Stomach smooth muscle (tissue), 2 donors: ENCODE measurements at regions not wholly inside any gene's neighbourhood (a gene's known extent, or its start where the extent isn't known, plus 50 kb on each side); places are given as distances from the start of the nearest gene placed in this dataset.

Experiments used
- H3K27ac ChIP-seq: one replicate; pipeline ENCODE4 v1.7.0; 2013; ENCODE audit warnings: mild to moderate bottlenecking, low read length, inconsistent platforms
- H3K27me3 ChIP-seq, 2 donors: one replicate each; pipeline ENCODE4 v1.7.0; 2013; ENCODE audit warnings: low read length in 2 of 2; ENCODE audit not compliant: insufficient read depth in 2 of 2, control insufficient read depth in 1 of 2
- H3K36me3 ChIP-seq, 2 donors: one replicate each; pipeline ENCODE4 v1.7.0; 2013; ENCODE audit warnings: low read length in 2 of 2; ENCODE audit not compliant: control insufficient read depth in 2 of 2, insufficient read depth in 2 of 2
- H3K4me1 ChIP-seq: one replicate; pipeline ENCODE4 v1.7.0; 2013; ENCODE audit warnings: low read length; ENCODE audit not compliant: control insufficient read depth, insufficient read depth
- H3K4me3 ChIP-seq, 2 donors: one replicate each; pipeline ENCODE4 v1.7.0; 2013; ENCODE audit warnings: low read length in 2 of 2
- H3K9ac ChIP-seq, 2 donors: one replicate each; pipeline ENCODE4 v1.7.0; 2013; ENCODE audit warnings: low read length in 2 of 2, mild to moderate bottlenecking in 1 of 2
- H3K9me3 ChIP-seq, 2 donors: one replicate each; pipeline ENCODE4 v1.7.0; 2013; ENCODE audit warnings: low read length in 2 of 2; ENCODE audit not compliant: control insufficient read depth in 2 of 2
- donor health status: healthy.
- donor health status: Pancreatic carcinoma.

DNA sequence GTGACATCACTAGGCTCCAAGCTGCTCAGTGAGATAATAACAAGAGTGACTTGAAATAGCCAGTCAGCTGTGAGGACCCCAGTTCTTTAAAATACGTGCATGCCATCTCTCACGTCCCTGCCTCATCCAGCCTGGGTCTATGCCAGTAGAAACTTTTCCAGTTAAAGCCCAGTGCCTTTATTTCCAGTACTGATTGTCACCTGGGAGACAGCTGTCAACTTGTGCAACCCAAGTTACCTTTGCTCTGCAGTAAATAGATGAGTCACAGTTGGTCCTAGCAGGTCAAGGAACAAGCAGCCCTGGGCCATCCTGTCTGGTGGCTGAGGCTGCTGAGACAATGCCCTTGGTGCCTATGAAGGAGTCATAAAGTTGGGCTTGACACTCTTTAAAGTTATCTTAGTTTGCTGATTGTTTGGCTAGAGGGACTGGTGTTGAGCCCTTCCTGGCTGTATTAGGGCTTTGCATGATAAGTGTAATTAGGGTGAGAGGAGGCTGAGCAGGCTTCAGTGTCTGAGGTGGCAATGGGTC lies 228.7 kb downstream of the LACC1 start:
- H3K9ac ChIP-seq = no peak overlapping the region
- H3K4me3 ChIP-seq = no peak overlapping the region
- peaks cover 18% of the 10 kb centered on the region for H3K4me1 ChIP-seq
- H3K27me3 ChIP-seq = no peaks in the 10 kb centered on the region
- H3K27ac ChIP-seq = no peak overlapping the region
- no peaks in the 10 kb centered on the region for H3K9me3 ChIP-seq
- no peaks in the 10 kb centered on the region for H3K36me3 ChIP-seq

DNA sequence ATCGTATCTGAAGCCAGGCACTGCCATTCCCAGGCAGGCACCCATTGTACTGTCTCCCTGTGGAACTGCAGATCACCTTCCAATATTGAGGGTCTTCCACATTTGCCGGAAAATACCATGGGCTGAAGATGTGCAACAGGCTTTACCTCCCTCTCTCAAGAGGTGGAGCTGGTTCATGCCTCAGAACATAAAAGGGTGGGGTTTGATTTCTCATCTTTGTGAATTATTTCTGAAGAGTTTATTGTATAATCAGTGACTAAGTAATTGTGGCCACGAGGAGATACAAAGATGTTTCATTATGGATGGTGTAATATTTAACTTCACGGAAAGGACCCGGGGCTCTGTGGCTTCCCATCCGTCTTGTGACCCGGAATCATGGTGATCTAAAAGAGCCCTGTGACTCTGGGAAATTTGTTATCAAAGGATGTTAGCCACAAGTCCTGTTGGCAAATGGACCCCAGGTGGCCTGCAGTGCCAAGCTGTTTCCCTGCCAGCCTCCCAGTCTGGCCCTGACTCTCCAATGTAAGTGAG lies 230.5 kb downstream of the LACC1 start:
- no peak overlapping the region for H3K9ac ChIP-seq
- no peaks in the 10 kb centered on the region for H3K27me3 ChIP-seq
- H3K9me3 ChIP-seq = no peaks in the 10 kb centered on the region
- no peaks in the 10 kb centered on the region for H3K36me3 ChIP-seq
- no peak overlapping the region for H3K27ac ChIP-seq
- H3K4me1 ChIP-seq = peaks cover 14% of the 10 kb centered on the region
- no peak overlapping the region for H3K4me3 ChIP-seq

DNA sequence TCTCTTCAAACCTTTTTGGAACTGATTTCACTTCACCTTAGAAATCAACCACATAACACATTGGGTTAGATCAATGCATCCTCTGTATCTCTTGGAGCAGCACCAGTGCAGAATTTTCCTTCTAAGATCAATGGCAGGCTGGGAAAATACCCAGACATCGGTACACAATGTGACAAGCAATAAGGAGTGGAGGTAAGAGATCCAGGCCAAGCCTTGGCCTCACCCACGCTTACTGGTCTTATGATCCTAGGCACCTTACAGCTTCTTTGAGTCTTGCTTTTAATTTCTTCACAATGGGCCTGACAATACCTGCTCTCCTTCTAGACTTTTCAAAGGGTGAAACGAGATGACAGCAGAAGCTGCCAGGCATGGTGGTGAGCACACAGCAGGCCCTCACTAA lies 232.0 kb downstream of the LACC1 start:
- Histone ChIP-seq H3K27ac (no peak overlapping the region), H3K4me3 (no peak overlapping the region), H3K36me3 (no peaks in the 10 kb centered on the region), H3K9ac (no peak overlapping the region), H3K9me3 (no peaks in the 10 kb centered on the region), H3K27me3 (no peaks in the 10 kb centered on the region), H3K4me1 (peaks cover 7% of the 10 kb centered on the region)

DNA sequence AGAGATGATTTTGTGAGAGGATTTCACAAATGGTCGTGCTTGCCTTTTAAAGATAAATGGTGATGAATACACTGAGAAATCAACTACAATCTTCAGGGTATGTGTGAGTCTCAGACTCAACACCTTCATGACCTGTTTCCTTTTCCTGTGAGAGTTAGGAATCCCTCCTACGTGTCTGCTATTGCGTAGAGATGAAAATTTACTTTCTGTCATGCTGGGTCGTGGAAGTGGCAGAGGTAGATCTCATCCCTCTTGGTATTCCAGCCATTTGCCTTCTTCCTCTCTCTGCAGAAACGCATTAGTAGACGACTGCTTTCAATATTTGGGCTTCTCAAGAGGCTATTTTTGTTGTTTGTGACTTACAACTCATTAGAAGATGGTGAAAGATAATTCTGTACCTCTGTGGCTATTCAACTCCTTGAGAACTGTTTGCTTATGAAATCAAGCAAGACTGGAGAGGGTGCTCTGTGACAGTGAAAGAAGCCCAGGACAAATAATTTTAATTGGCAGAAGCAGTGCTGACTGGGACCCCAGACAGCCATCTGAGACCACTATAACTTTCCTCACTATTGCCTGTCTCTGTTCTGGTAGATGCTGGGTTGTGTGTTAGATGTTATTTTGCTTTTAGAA lies 233.1 kb downstream of the LACC1 start:
- no peak overlapping the region for H3K9ac ChIP-seq
- H3K36me3 ChIP-seq = no peaks in the 10 kb centered on the region
- no peak overlapping the region for H3K27ac ChIP-seq
- no peaks in the 10 kb centered on the region for H3K27me3 ChIP-seq
- H3K4me1 ChIP-seq = peaks cover 5% of the 10 kb centered on the region
- H3K9me3 ChIP-seq = no peaks in the 10 kb centered on the region
- no peak overlapping the region for H3K4me3 ChIP-seq

DNA sequence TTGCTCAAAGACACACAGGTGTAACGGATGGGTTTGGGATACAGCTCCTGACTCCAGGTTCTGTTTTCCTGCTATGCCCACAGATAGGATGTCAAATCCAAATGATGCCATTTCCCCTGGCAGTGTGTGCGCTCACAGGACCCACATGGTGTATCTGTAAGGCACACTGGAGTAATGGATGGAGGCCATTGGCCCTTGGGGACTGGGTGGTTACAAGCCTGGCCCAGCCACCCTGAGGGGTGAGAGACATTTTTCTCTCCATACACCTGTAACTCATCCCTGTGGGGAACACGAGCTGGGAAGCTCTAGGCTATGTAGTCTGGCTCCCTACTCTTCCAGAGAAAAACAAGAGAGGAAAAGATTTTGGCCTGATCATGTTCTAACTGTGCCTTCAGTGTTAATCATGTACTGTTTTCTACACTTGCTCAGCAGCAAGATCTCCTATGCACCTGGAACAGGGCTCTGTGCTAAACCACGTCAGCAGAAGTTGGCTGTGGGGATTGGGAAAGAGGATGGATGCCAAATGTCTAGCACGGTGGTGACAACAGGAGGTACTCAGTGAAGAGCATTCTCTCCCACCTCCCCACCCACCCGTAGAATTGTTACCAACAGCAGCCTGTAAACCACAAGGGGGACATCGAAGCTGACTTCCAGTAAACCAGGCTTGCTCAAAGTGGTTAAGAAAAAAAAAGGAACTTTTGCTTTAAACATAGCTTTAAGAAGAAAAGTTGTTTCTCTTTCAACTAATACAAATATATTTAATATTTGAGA lies 237.0 kb downstream of the LACC1 start:
- Histone ChIP-seq H3K36me3 (no peaks in the 10 kb centered on the region), H3K9ac (no peak overlapping the region), H3K9me3 (no peaks in the 10 kb centered on the region), H3K27ac (no peak overlapping the region), H3K4me3 (no peak overlapping the region), H3K4me1 (peaks cover 5% of the 10 kb centered on the region), H3K27me3 (no peaks in the 10 kb centered on the region)

DNA sequence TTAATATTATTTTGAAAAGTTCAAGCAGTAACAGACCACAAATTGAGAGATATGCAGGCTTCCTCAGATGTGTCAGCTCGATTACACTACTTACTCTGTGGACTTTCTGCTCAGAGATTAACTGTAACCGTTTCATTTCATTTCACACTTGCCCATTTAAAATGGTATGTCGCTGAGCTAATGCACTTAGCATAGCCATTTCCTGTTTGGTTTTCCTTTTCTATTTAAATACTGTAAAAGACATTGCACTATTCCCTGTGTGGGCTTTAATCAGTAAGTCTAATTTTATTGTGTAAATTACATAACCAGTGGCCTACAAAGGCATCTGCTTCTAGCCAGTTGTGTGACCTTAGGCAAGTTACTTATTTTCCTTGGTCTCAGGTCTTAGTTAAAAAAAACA lies 237.6 kb downstream of the LACC1 start:
- Histone ChIP-seq H3K9me3 (no peaks in the 10 kb centered on the region), H3K4me3 (no peak overlapping the region), H3K27me3 (no peaks in the 10 kb centered on the region), H3K9ac (no peak overlapping the region), H3K36me3 (no peaks in the 10 kb centered on the region), H3K27ac (no peak overlapping the region), H3K4me1 (peaks cover 5% of the 10 kb centered on the region)

DNA sequence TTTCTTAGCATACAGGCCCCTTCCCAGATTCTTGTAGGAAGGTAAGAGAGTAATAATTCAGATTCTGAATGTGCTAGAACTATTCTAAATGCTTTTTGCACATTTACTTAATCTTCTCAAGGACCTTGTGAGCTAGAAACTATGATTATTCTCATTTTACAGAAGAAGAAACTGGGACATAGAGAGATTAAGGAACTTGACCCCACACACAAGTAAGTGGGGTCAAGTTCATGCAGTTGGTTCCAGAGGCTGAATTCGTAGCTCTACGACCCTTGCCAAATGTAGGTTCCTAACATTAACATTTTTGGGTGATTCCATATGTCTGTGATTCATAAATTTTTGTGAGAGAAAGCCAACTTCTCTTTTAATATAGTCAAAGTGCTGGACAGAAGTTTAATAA lies 238.1 kb downstream of the LACC1 start:
- Histone ChIP-seq H3K9ac (no peak overlapping the region), H3K4me3 (no peak overlapping the region), H3K9me3 (no peaks in the 10 kb centered on the region), H3K4me1 (peaks cover 5% of the 10 kb centered on the region), H3K36me3 (no peaks in the 10 kb centered on the region), H3K27ac (no peak overlapping the region), H3K27me3 (no peaks in the 10 kb centered on the region)

DNA sequence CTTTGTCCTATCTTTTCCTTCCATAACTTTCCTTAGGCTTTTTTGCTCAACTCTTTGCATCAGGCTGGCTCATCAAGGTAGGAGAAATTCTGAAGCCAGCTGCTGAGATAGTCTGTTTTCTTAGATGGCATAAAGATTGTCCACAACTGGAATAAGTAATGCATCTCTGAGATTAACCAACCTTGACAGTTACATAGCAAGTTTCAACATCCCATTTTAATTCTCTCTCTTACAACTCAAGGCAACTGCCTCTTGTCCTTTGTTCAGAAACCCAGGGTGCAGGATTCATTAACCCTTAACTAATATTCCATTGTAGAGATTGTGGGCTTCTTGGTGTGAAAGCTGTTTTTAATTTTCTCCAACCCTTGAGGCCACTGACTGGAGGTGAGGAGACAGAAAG lies 239.2 kb downstream of the LACC1 start:
- no peak overlapping the region for H3K9ac ChIP-seq
- H3K4me3 ChIP-seq = no peak overlapping the region
- no peaks in the 10 kb centered on the region for H3K27me3 ChIP-seq
- peaks cover 4% of the 10 kb centered on the region in 2 donors for H3K9me3 ChIP-seq
- no peaks in the 10 kb centered on the region for H3K36me3 ChIP-seq
- H3K4me1 ChIP-seq = peaks cover 5% of the 10 kb centered on the region
- H3K27ac ChIP-seq = no peak overlapping the region

DNA sequence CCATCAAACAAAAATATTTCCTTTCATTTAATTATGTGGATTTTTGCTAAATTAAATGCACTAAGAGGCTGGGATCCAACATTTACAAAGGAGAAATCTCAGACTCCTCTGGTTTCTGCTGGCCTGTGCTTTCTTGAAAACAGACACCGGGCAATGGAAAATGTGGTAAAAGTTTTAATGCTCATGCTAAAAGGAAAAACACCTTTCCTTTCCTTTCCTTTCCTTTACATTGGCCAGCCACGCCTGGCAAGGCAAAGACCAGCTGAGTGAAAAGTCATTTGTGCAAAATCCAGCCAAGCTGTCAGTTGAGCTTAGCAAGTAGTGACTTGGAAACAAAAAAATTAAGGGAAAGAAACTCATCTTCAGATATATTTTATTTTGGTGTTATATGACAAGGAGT lies 240.3 kb downstream of the LACC1 start:
- Histone ChIP-seq H3K27ac (no peak overlapping the region), H3K36me3 (no peaks in the 10 kb centered on the region), H3K9ac (no peak overlapping the region), H3K27me3 (no peaks in the 10 kb centered on the region), H3K4me3 (no peak overlapping the region), H3K9me3 (peaks cover 4% of the 10 kb centered on the region in 2 donors), H3K4me1 (peaks cover 5% of the 10 kb centered on the region)

DNA sequence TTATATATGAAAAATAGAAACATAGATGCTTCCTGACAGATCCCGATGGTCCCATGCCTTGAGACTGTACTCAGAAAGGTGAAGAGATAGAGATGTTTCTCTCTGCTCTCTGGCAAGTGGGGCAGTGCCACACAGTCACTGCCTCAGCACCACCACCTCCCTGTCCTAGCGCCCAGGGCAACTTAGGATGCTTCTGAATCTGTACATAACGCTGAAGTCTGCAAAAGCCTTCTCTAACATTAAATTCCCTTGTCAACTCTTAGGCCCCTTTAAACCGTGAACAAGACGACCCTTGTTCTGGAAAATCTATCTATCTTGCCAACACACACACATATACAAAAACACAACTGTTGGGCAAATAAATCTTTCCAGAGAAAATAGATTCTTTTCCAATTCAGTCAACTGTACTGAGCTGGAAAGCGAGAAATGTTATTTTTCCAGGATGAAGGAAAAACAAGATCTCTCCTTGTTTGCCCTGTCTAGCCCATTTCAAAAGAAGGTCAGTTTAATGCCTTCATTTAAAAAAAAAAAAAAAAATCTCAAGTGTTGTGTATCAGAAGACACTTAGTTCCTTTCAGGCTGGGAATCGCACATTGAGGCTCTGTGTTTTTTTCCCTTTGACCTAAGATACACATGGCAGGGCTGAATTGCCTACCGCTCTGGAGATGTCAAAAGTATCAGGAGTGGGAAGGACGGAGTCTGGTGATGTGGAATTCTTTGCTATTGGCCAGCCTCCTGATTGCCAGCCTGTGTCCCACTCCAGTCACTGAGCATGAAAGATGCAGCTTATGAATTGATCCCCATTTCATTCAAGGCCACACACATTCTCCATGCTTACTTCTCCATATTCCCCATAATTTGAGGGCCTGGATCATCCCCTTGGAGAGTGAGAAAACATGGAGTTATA lies 241.4 kb downstream of the LACC1 start:
- no peaks in the 10 kb centered on the region for H3K36me3 ChIP-seq
- no peaks in the 10 kb centered on the region for H3K27me3 ChIP-seq
- no peak overlapping the region for H3K27ac ChIP-seq
- H3K9me3 ChIP-seq = peaks cover 4% of the 10 kb centered on the region in 2 donors
- peaks cover 5% of the 10 kb centered on the region for H3K4me1 ChIP-seq
- no peak overlapping the region for H3K4me3 ChIP-seq
- H3K9ac ChIP-seq = no peak overlapping the region
